K562 (cell line): ENCODE measurements at regions not wholly inside any gene's neighbourhood (a gene's known extent, or its start where the extent isn't known, plus 50 kb on each side); places are given as distances from the start of the nearest gene placed in this dataset.

Experiments used
- CHCHD3 ChIP-seq: fragments of 250-450 bp; sonication (Bioruptor Pico); IDR thresholded peaks from 2 replicates; pipeline ENCODE4 v2.1.2; 2022; ENCODE audit warnings: mild to moderate bottlenecking
- E4F1 ChIP-seq: fragments of 250-450 bp; sonication (Bioruptor Pico); IDR thresholded peaks from 2 replicates; pipeline ENCODE4 v1.5.0; 2021; ENCODE audit warnings: mild to moderate bottlenecking, borderline replicate concordance
- GTF2B ChIP-seq: IDR thresholded peaks from 2 replicates; pipeline ENCODE4 v1.6.1; 2011; ENCODE audit not compliant: insufficient read length; ENCODE audit errors: extremely low read depth
- KHSRP ChIP-seq: fragments of 450-650 bp; IDR thresholded peaks from 2 replicates; pipeline ENCODE4 v1.6.1; 2017
- MGA ChIP-seq: fragments of 450-650 bp; IDR thresholded peaks from 2 replicates; pipeline ENCODE4 v1.6.1; 2016; ENCODE audit warnings: mild to moderate bottlenecking, moderate library complexity
- NCOA1 ChIP-seq: fragments of 450-650 bp; IDR thresholded peaks from 2 replicates; pipeline ENCODE4 v1.6.1; 2016; ENCODE audit warnings: low read depth
- NRF1 ChIP-seq, 2 experiments: fragments of 450-650 bp; IDR thresholded peaks in 1 of 2; conservative IDR thresholded peaks in 1 of 2; 2 replicates each; pipeline ENCODE4 v1.6.1; 2014; ENCODE audit warnings: mild to moderate bottlenecking in 2 of 2
- RBBP5 ChIP-seq: fragments of 200-600 bp; sonication (generic); IDR thresholded peaks from 2 replicates; pipeline ENCODE4 v1.6.1; 2012; ENCODE audit warnings: borderline replicate concordance, mild to moderate bottlenecking, low read length, control low read depth, inconsistent platforms; ENCODE audit not compliant: insufficient read depth, poor library complexity, severe bottlenecking
- ZBTB9 ChIP-seq: fragments of 450-650 bp; formaldehyde crosslinking; IDR thresholded peaks from 2 replicates; pipeline ENCODE4 v1.4.0; 2020; ENCODE audit warnings: mild to moderate bottlenecking, moderate library complexity
- ZFP36 ChIP-seq: fragments of 150-350 bp; IDR thresholded peaks from 2 replicates; pipeline ENCODE4 v1.6.1; 2018; ENCODE audit warnings: low read length, low read depth; ENCODE audit not compliant: partially characterized antibody
- ZNF263 ChIP-seq: sonication (generic); formaldehyde crosslinking; IDR thresholded peaks from 2 replicates; pipeline ENCODE4 v1.8.0; 2022; ENCODE audit warnings: mild to moderate bottlenecking, missing genetic modification reagents, borderline replicate concordance

GRCh38 chr15:92803852-92804609 lies 96.1 kb upstream of the CHD2 start (continued):
- no peak for TF ChIP-seq KHSRP
- TF ChIP-seq CHCHD3 (CRISPR knock-in tag): no peak
- peak; percentile 70 for TF ChIP-seq ZFP36
- TF ChIP-seq NCOA1: peak; percentile 79
- TF ChIP-seq RBBP5: peak; percentile 67
- TF ChIP-seq ZNF263: peak; percentile 26; the same call in 1 of the 2 replicates
- TF ChIP-seq MGA: 0 out of 2 replicates have a peak, but pooled peaks have one; percentile 30
- TF ChIP-seq GTF2B: no peak
- TF ChIP-seq NRF1 (conservative IDR thresholded peaks at IDR 0.05 in 1 of 2, IDR thresholded peaks at IDR 0.05 in 1 of 2): peak; percentile 63 to 69
- TF ChIP-seq ZBTB9 (CRISPR knock-in tag): peak; percentile 68; the same call in 1 of the 2 replicates
- no peak for TF ChIP-seq E4F1 (CRISPR knock-in tag)
